ENCODE measurements at regions not wholly inside any gene's neighbourhood (a gene's known extent, or its start where the extent isn't known, plus 50 kb on each side); places are given as distances from the start of the nearest gene placed in this dataset.

DNA sequence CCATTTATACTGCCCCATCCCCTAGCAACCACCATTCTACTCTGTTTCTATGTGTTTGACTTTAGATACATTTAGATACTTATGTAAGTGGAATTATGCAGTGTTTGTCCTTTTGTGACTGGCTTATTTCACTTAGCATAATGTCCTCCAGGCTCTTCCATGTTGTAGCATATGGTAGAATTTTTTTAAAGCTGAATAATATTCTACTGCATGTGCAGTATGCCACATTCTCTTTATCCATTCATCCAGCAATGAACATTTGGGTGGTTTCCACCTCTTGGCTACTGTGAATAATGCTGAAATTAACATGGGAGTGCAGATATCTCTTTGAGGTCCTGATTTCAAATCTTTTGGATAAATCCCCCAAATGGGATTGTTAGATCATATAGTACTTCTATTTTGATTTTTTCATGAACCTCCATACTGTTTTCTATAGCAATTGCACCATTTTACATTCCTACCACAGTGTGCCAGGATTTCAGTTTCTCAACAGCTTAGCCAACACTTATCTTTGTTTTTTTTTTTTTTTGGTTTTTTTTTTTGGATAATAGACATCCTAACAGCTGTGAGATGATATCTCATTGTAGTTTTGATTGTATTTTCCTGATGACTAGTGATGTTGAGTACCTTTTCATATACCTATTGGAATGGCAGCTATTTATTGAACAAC, 105.9 kb upstream of the LNX1 start:
- TF ChIP-seq, protein P1, sequence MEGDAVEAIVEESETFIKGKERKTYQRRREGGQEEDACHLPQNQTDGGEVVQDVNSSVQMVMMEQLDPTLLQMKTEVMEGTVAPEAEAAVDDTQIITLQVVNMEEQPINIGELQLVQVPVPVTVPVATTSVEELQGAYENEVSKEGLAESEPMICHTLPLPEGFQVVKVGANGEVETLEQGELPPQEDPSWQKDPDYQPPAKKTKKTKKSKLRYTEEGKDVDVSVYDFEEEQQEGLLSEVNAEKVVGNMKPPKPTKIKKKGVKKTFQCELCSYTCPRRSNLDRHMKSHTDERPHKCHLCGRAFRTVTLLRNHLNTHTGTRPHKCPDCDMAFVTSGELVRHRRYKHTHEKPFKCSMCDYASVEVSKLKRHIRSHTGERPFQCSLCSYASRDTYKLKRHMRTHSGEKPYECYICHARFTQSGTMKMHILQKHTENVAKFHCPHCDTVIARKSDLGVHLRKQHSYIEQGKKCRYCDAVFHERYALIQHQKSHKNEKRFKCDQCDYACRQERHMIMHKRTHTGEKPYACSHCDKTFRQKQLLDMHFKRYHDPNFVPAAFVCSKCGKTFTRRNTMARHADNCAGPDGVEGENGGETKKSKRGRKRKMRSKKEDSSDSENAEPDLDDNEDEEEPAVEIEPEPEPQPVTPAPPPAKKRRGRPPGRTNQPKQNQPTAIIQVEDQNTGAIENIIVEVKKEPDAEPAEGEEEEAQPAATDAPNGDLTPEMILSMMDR (IDR thresholded peaks at IDR 0.05; ENCODE audit: insufficient read depth, low read depth, low read length) = no peak
- TF ChIP-seq EZH2 (IDR thresholded peaks at IDR 0.05; ENCODE audit: insufficient read depth, low read length) = no peak
- no peak overlapping the region for H3K4me3 Mint-ChIP-seq (ENCODE audit: unreplicated experiment)
- H3K27me3 Mint-ChIP-seq (ENCODE audit: low read depth, unreplicated experiment) = peaks cover 4% of the 10 kb centered on the region
- Histone ChIP-seq H3K27ac (ENCODE audit: low read depth, low read length) (no peak overlapping the region), H3K9me3 (ENCODE audit: insufficient read depth, low read depth, low read length) (no peaks in the 10 kb centered on the region), H2AFZ (ENCODE audit: low read depth, low read length) (no peak overlapping the region), H3K36me3 (ENCODE audit: insufficient read depth, low read length) (no peaks in the 10 kb centered on the region), H3K27me3 (ENCODE audit: insufficient read depth, low read length) (no peaks in the 10 kb centered on the region), H3K4me1 (ENCODE audit: insufficient read depth, low read length) (peaks cover under 1% of the 10 kb centered on the region), H3K79me2 (ENCODE audit: insufficient read depth, low read length) (no peaks in the 10 kb centered on the region), H3K4me3 (ENCODE audit: insufficient read depth, low read depth, low read length) (no peak overlapping the region), H4K20me1 (ENCODE audit: insufficient read depth, low read length) (no peaks in the 10 kb centered on the region), H3K4me2 (ENCODE audit: low read length) (no peak overlapping the region), H3K9ac (ENCODE audit: low read length) (no peak overlapping the region)
- no peaks in the 10 kb centered on the region for H3K36me3 Mint-ChIP-seq (ENCODE audit: low read depth, unreplicated experiment)
- DNase-seq (ENCODE audit: low read depth) = no peak
- H3K27ac Mint-ChIP-seq (ENCODE audit: unreplicated experiment) = no peak overlapping the region
- FAIRE-seq = no peak
- no peaks in the 10 kb centered on the region for H3K9me3 Mint-ChIP-seq (ENCODE audit: unreplicated experiment)
- no peaks in the 10 kb centered on the region for H3K4me1 Mint-ChIP-seq (ENCODE audit: low read depth, unreplicated experiment)

DNA sequence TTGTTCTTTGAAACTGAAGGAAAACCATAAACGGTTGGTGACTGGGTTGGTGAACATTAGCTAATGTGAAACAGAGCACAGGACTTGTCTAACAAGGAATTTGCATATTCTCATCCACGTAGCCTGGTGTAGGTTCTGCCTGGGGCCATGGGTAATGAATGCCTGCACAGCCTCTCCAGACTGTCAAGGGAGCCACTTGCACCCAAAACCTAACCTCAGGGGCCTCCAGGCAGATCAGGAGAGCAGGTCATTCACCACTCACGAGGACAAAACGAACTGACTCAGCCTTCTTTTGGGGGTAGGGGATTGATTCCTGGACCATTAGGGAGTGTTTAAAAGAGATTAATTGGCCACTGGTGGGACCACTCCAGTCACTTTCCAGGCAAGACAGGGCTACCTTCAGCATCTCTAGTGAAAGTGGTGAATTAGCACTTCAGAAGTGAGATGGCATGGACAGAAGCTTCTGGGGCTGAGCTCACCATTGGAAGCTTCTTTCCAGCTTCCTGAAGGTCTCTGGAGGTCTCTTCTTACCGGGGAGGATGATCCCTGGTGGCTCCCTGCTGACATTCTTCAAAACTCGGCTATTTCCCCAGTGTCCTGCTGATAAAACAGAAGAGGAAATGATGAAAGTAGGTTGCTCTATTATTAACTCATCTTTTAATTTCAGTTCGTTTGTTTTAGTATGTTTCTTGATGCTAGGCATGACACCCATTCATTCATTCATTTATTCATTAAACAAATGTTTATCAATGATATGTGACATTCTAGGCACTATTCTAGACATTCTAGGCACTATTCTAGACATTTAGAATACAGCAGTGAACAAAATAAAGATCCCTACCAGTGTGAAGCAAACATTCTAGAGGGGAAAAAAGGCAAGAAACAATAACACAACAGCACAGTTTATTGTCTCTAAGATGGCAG, 104.5 kb upstream of the LNX1 start:
- DNase-seq (ENCODE audit: low read depth) = no peak
- Mint-ChIP-seq H3K4me3 (ENCODE audit: unreplicated experiment) (no peak overlapping the region), H3K27ac (ENCODE audit: unreplicated experiment) (no peak overlapping the region), H3K4me1 (ENCODE audit: low read depth, unreplicated experiment) (no peaks in the 10 kb centered on the region), H3K9me3 (ENCODE audit: unreplicated experiment) (no peaks in the 10 kb centered on the region), H3K36me3 (ENCODE audit: low read depth, unreplicated experiment) (no peaks in the 10 kb centered on the region), H3K27me3 (ENCODE audit: low read depth, unreplicated experiment) (peaks cover 2% of the 10 kb centered on the region)
- no peaks in the 10 kb centered on the region for H3K27me3 ChIP-seq (ENCODE audit: insufficient read depth, low read length)
- no peak overlapping the region for H2AFZ ChIP-seq (ENCODE audit: low read depth, low read length)
- no peak for FAIRE-seq
- H3K36me3 ChIP-seq (ENCODE audit: insufficient read depth, low read length) = no peaks in the 10 kb centered on the region
- TF ChIP-seq EZH2 (IDR thresholded peaks at IDR 0.05; ENCODE audit: insufficient read depth, low read length) = no peak
- TF ChIP-seq, protein P1 (IDR thresholded peaks at IDR 0.05; ENCODE audit: insufficient read depth, low read depth, low read length) = no peak
- H4K20me1 ChIP-seq (ENCODE audit: insufficient read depth, low read length) = no peaks in the 10 kb centered on the region
- no peaks in the 10 kb centered on the region for H3K4me1 ChIP-seq (ENCODE audit: insufficient read depth, low read length)
- no peak overlapping the region for H3K27ac ChIP-seq (ENCODE audit: low read depth, low read length)
- H3K79me2 ChIP-seq (ENCODE audit: insufficient read depth, low read length) = no peaks in the 10 kb centered on the region
- no peak overlapping the region for H3K9ac ChIP-seq (ENCODE audit: low read length)
- H3K4me3 ChIP-seq (ENCODE audit: insufficient read depth, low read depth, low read length) = no peak overlapping the region
- H3K4me2 ChIP-seq (ENCODE audit: low read length) = no peak overlapping the region
- no peaks in the 10 kb centered on the region for H3K9me3 ChIP-seq (ENCODE audit: insufficient read depth, low read depth, low read length)
